ENCODE measurements at regions not wholly inside any gene's neighbourhood (a gene's known extent, or its start where the extent isn't known, plus 50 kb on each side); places are given as distances from the start of the nearest gene placed in this dataset.

DNA sequence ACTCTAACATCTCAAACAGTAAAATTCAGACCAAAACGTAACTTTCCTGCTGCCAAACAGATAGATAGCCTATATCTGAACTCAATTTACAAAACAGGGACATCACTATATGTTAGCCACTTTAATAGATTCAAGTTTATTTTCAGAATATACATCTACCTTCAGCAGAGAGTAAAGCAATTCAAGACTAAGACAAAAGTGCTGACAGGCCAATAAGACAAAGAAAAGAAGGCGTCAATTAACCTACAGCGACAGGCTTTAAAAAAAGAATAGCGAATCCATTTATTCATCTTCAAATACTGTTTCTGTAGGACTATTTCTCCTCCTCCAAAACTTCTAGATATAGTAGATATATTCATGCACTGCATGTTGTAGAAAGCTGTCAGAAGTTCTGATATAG is 333.0 kb downstream of the GRB14 start:
- no peak for FAIRE-seq

DNA sequence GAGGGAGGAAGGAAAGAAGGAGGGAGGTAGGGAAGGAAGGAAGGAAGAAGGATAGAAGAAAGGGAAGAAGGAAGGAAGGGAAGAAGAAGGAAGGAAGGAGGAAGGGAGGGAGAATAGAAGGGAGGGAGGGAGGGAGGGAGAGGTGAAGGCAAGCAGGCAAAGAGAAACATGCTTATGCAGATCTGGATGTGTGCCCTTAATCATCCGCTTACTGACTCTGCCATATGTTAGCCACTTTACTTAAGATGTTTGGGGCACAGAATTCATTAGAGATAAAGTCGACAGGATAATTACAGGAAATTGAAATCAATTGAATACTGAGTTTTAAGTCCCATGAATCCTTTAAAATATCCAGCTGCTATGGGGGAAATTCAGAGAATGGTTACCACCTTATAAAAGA is 334.2 kb downstream of the GRB14 start:
- no peak for FAIRE-seq

DNA sequence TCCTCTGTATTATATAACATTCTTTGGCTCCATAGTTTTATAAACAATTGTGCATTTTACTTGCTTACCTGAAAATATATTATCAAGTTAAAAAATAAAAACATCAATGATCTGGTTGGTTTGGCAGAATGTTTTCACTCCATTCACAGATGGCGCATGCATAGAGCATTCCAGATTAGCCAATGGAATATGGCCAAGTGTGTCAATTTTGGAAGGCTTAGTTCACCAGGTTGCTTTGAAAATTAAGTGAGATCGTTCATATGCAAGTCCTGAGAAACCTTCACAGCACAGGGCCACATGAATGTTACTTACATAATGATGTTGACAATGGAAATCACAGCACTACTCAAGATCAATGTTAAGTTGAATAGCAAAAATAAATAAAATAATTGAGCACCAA is 335.7 kb downstream of the GRB14 start:
- no peak for FAIRE-seq

DNA sequence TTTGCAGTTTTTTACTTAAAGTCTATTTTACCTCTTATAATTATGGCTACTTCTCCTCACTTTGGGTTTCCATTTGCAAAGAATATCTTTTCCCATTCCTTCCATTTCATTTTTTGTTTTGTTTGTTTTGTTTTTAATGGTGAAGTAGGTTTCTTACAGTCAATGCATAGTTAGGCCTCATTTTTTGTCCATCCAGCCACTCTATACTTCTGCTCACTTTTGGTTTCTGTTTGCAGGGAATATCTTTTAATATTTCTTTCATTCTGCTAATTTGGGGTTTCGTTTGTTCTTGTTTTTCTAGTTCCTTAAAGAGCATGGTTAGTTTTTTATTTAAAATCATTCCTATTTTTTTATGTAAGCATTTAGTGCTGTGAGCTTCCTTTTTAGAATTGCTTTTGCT is 339.4 kb downstream of the GRB14 start:
- no peak for FAIRE-seq

DNA sequence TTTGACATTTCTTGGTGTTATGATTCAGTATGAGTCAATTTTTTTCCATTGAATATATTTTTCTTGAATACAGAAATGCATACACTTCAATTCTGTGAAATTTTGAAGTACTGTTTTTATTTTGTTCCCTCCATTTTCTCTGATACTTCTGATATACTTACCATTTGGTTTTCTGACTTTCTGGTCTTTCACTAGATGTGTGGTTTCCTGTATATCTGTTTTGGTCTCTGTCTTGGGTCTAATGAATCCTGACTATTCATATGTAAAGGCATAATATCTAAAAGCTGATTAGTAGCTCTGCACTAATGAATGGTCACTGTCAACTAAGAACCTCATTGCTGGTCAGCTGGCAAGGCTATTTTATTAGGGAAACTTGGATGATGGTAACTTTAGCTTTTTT is 345.6 kb downstream of the GRB14 start:
- no peak for FAIRE-seq

DNA sequence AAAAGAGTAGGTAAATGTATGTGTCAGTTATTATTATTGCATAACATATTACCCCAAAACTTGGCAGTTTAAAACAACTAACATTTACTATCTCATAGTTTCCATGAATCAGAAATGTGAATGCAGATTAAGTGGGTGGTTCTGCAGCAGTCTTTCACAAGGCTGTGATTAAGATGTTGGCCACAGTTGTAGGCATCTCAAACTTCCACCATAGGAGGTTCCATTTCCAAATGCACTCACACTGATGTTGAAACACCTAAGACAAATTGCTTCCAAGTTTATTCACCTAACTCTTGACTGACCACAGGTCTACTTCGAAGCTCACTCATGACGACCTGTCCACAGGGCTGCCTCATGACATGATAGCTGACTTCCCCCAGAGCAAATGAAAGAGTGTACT is 360.8 kb downstream of the GRB14 start:
- no peak for FAIRE-seq

DNA sequence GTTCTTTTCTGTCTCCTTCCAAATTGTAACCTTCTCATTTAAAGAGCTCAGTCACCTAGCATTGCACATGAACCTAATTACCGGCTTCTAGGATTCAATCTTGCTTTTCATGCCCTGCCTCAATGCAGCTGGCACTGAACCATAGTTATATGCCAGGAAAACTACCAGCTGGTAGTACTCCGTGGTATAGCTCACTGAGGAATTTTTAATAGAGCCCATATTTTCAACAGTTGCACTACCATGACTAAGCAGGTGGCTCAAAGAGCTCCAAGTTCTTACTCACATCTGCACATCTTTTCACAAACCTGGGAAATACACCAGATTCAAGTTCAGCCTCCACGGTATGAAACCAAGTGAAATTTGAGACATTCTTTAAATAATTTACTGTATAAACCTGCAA is 363.5 kb downstream of the GRB14 start:
- FAIRE-seq, result no peak

DNA sequence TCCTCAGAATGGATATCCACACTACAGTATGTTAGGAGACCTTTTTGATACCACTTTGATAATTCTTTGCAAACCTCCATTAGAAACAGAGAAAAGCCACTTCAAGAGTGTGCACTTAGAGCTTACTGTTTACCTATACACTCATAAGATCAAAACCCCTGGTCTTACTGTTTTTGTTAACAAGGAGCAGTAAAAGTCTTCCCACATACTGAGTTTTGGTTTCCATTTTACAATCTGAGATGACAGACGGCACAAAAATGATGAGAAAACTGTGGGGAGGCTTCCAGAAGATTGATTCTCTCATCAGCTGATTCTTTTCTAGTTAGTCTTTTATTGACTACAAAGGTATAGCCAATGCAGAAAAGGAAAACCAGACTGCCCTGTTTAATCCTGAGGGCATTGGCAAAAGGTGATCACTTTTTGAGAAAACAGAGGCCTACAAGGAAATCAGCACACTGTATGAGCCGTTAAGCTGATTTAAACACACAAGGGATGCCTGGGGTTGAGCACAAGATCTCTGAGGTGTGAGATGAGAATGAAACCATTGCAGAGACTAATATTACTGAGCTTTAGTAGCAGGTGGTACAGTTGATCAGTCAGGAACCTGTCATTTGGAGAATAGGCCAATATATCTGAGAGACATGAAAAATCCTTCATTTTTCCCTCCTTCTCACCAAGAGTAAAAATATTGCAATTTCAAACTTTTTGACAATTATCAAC is 368.6 kb downstream of the GRB14 start:
- no peak for FAIRE-seq

DNA sequence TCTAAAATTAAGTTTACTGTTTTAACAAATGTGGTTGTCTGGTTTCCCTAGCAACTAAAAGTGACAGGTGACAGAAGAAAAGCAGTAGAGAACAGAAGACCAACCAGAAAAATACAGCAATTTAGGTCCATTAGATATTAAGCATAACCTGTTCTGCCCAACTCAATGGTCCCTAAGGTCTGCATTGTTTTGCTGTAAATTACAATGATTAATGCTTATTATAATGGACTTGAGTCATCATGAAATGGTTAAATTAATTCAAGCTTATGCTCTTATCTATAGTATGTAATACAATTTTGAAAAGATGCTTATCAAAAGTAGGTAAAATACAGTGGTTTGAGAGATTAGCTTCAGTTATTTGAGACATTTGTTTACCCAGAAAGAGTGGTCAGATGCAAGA is 378.0 kb downstream of the GRB14 start:
- no peak for FAIRE-seq

DNA sequence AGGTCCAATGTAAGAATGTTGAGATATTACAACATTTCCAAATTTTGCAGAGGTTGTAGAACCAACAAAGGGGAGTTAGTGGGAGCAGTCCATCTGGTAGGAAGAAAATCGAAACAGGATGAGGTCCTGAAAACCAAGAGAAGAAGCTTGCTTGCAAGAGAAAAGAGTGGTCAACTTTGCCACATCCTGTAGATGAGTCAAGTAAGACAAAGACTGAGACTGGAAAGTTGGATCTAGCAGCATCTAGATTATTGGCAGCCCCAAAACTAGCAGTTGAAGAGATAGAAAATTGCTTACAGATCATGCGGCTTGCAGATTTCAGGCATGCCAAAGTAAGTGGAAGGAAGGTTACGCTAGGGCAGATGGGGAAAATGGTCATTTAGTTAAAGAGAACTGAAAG is 378.9 kb downstream of the GRB14 start:
- no peak for FAIRE-seq

DNA sequence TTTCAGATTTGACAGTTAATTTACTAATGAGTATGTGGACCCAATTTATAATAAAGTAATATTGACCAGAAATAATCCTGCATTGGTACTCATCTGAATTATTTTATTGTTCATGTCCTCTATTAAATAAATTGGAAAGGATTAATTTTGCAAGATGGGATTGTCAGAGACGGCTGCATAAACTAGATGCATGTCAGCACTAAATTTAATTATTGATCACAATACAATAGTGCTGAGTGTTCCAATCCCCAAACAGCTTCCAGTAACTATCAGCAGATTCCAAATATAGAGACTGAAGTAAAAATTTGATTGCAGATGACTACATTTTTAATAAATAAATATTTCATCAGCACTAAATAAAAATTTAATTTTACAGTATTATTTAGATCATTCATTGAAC is 387.2 kb downstream of the GRB14 start:
- no peak for FAIRE-seq

DNA sequence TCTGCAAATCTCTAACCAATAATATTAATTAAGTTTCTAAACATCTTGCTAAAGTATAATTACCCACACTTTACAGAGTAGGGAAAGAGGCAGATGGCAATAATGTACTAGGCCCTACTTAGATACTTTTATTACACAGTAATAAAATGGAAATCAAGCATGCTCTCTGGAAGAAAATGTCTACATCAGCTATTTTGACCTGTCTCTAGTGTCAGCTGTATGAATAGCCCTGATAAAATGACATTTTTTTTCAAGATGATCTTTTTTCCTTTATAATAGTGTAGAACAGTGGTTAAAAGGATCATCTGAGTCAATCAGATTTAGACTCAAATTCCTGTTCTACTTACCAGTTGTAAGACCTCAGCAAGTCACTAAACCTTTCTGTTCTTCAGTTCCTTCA is 397.3 kb downstream of the GRB14 start:
- no peak for FAIRE-seq

DNA sequence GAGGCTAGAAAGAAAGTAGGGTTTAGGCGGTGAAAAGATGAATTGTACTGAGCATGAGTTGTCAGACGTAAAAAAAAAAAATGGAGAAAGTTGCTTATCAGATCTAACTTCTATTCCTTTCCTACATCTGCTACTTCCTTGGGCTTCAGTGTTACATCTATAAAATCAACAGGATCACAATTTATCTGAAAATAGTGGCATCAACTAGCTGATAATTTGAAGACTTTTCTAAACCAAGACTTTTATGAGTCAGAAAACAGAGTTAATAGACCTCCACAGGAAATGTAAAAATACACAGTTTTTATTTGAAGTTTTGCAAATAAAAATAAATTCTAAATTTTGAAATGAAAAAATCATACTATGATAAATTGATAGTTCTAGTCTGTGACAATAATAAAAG is 399.8 kb downstream of the GRB14 start:
- FAIRE-seq, result no peak

DNA sequence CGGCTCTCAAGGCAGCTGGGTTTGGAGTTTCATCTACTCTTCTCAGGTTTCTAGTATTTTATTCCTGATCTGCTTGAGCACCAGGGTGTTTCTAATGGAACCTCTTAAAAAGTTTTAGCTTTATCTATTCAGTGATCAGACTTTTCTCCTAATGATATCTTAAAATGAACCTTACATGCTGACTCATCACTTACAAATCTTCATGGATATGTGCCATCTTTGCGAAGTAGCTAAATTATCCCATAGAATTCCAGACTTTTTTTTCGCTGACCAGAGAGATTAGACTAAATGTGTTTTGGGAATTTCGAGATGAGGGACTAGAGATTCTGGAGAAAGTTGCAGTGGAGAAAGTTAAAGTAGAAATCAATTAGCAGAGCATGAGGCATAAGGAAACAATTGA is 401.0 kb downstream of the GRB14 start:
- no peak for FAIRE-seq

DNA sequence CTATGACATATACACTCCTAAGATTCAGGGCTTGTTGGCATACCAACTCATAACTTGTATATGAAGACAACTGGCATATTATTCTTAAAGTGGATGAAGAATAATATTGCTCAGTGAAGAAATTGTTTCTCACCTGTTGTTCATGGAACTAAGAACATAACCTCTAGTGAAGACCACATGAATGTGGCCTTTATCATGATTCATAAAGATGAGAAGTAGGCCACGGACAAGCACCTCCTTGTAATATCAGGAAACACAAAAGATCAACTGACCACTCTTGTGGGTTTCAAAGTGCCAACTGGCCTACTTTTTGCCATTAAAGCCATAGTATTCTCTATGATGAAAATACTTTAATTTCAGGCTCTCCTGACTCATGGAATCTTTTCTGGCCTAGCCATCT is 407.4 kb downstream of the GRB14 start:
- FAIRE-seq, result no peak

DNA sequence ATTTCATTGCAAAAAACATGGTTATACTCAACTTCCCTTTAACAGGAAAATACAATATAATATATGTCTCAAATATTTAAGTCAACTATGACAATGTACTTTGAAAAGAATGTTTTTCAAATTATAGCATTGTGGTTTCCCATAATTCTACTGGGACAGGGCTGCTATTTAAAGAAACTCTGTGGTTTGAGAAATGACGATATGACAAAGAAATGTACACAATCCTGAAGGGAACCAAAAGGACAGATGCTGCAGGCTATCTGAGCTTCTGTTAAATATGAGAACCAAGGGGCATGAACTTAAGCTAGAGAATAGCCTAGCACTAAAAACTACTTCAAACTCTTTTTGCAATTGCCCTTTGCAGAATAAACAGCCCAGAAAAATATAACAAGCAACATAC is 415.9 kb downstream of the GRB14 start:
- no peak for FAIRE-seq

DNA sequence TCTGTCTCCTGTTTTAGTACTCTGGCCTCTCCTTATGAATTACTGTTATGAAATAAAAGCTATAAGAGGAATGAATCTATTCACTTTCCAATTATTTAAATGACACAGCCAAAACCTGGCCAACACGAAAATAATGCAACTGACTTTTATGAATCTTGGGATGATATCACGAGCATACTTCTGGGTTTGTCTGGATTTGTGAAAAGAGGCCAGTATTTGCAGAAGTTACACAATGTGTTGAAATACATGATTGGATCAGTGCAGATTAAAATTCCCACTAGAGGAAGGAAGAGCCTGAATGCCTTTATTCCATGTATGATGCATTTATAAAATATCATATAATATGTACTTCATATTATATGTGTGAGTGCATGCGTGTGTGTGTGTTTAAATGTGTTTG is 418.2 kb downstream of the GRB14 start:
- FAIRE-seq, result no peak

DNA sequence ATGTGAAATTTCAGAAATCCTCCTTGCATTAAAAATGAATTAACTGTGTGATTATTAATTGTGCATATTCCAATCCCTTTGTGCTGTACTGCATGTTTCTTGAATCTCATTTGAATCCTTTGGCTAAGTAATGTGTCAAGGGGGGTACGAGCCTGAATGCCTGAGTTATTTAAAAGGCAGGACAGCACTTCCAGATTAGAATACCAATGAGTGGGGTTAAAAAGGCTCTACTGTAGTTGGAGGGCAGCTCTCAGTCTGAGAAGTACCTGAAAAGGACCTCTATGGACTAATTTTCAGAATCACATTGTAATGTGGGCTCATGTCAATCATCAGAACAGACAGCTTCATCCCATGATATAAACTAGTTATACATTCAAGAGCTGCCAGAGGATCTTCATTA is 423.0 kb downstream of the GRB14 start:
- FAIRE-seq, result no peak

DNA sequence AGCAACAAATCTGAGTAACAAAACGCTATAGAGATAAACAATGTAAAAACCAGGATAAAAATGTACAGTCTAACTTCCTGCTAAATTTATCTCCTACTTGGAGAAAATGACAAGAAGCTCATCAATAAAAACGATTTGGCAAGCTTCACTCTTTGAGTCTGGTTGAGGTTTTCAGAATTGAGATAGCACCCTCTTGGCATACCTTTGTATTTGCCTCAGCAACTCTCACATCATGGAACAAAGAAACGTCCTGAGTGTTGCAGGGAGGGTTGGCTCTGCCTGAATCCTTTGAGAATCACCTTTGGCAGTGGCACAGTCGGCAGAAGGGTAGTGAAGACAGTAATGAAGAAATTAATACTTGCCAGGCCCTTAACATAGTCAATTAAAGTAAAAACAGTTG is 430.6 kb downstream of the GRB14 start:
- no peak for FAIRE-seq

DNA sequence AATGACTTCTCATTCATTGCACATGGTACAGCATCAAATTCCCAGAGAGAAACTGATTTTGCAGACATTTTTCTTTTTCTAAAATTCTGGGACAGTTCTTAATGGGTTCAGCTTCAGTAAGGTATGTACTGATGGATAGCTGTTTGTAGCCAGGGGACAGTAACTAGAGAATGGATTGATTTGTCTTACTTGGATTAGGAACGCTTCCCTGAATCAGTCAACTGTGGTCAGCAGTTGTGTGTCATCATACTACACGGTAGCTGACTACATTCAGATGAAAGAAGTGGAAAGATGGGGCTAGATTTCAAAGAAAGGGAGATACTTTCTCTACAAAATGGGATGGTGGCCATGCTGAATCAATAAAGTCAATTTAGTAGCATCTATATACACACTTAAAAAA is 431.4 kb downstream of the GRB14 start:
- FAIRE-seq, result no peak

DNA sequence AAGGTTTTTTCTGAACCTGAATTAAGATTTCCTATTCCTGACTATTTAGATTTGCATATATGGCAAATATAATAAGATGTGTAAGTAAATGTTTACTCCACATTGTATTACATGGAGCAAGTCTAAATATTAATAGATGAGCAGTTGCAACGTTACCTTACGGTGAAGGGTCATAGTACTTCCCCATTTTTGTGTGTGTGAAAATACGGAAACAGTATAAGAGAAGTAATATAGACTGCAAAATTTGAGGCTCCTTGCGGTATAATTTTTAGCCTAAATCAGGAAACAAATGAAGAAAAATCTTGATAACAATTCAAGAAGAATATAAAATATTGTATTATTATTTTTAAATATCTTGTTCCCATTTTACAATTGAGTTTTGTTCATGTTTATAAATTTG is 434.2 kb downstream of the GRB14 start:
- FAIRE-seq, result no peak

DNA sequence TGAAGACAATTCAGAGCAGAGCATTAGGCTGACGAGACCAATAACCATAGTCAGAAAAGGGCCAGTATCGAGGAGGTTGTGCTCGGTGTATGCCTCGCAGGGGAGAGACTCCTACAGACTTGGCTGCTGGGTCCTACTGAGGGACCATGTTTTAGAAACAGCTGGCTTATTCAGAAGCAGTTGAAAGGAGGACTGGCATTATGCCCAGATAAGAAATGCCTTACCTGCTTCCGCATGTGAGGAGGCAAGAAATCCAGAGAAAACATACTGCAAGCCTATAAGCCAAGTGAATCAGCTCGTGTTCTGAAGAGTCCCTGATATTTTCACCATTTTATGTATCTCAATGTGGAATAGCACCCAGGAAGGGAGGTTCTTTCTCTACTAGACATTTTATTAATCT is 434.7 kb downstream of the GRB14 start:
- no peak for FAIRE-seq

DNA sequence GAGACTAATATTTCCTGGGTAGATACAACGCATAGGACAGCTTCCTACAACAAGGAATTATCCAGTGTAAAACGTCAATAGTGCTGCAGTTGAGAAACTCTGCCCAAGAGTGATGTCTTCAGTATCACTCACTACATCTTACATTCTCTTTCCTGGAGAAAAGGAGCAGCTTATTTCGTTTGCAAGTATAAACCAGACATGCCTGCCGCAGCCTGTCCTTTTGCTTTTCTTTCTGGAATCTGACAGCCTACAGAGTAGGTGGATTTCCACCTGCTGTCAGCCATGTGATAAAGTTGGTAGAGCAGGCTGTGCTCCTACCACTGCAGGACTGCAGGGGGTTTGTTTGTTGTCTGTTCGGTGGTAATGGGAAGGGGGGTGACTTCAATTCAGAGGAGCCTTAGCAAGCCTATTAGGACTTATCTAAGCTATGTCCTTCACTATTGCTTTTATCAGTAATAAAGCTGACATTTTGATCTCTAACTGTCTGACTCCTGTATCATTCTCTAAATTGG is 439.1 kb downstream of the GRB14 start:
- FAIRE-seq, result no peak

DNA sequence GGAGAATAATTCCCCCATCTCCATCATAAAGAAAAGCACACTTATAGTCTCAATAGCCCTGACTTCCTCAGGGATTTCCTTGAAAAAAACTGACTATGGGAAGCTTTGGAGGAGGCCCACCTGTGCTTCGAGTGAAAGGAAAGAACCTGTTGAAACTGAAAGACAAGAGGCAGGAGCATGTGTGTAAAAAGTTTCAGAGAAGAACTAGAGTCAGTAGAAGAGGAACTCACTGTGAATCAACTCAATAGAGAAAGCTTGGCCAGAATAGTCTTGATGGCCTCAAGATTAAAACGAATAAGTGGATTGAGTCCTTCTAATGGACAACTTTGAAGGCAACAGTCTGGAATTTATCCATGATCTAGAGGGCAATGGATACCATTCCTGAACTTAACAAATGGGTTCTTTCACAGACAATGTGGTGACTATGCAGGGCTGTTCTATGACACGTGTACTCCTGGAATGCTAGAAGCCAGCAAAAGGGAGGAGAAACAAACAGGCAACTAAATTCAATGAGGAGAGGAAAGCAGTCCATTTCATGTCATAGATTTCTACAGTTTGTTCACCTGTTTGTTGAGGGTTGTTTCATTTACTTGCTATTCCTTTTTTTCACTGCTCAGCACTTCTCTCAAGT is 442.3 kb downstream of the GRB14 start:
- no peak for FAIRE-seq

DNA sequence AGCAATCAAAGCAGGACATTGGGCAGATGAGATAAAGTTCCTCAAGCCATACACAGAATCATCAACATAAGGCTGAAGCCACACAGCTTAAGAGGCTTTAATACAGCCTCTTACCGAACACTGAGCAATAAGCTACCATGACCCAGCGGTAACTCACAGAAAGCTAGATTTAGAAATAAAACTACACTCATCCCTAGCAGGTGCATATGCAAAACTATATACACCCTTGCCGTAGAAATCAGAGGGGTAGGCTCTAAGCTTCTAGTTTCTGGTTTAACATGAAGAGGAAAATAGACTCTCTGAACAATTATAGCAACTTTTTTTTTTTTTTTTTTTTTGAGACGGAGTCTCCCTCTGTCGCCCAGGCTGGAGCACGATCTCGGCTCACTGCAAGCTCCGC is 428.8 kb upstream of the FIGN start:
- no peak for FAIRE-seq
